H9 (cell line): ENCODE measurements at regions not wholly inside any gene's neighbourhood (a gene's known extent, or its start where the extent isn't known, plus 50 kb on each side); places are given as distances from the start of the nearest gene placed in this dataset.

ENCODE experiments used
- DNase-seq: peaks from one replicate; pipeline ENCODE4 v3.0.0-alpha.2; 2017
- H2AFZ ChIP-seq: one replicate; pipeline ENCODE4 v1.6.1; 2013; ENCODE audit warnings: mild to moderate bottlenecking, low read length, control low read depth, moderate library complexity
- H2AK5ac ChIP-seq: 2 replicates; pipeline ENCODE4 v1.6.1; 2013; ENCODE audit warnings: low read length, control low read depth, mixed read lengths; ENCODE audit not compliant: insufficient read length
- H2BK120ac ChIP-seq: one replicate; pipeline ENCODE4 v1.6.1; 2013; ENCODE audit warnings: low read depth, mild to moderate bottlenecking, low read length, control low read depth, inconsistent platforms; ENCODE audit not compliant: poor library complexity, severe bottlenecking
- H2BK12ac ChIP-seq: 2 replicates; pipeline ENCODE4 v1.6.1; 2013; ENCODE audit warnings: low read length, control low read depth, mixed read lengths, low read depth; ENCODE audit not compliant: insufficient read length
- H2BK15ac ChIP-seq: 2 replicates; pipeline ENCODE4 v1.6.1; 2013; ENCODE audit warnings: low read depth, low read length, control low read depth
- H2BK20ac ChIP-seq: one replicate; pipeline ENCODE4 v1.6.1; 2013; ENCODE audit warnings: low read depth, mild to moderate bottlenecking, low read length, control low read depth, inconsistent platforms; ENCODE audit not compliant: poor library complexity, severe bottlenecking
- H2BK5ac ChIP-seq: 2 replicates; pipeline ENCODE4 v1.6.1; 2013; ENCODE audit warnings: low read length, control low read depth, mixed read lengths; ENCODE audit not compliant: insufficient read length
- H3K14ac ChIP-seq: 2 replicates; pipeline ENCODE4 v1.6.1; 2013; ENCODE audit warnings: low read length, control low read depth; ENCODE audit not compliant: insufficient read depth
- H3K18ac ChIP-seq: 2 replicates; pipeline ENCODE4 v1.6.1; 2013; ENCODE audit warnings: low read depth, mild to moderate bottlenecking, mixed read lengths, low read length, control low read depth; ENCODE audit not compliant: insufficient read length
- H3K23ac ChIP-seq: 2 replicates; pipeline ENCODE4 v1.6.1; 2013; ENCODE audit warnings: low read length, control low read depth, mixed read lengths, low read depth; ENCODE audit not compliant: insufficient read length
- H3K23me2 ChIP-seq: 2 replicates; pipeline ENCODE4 v1.6.1; 2013; ENCODE audit warnings: low read depth, mild to moderate bottlenecking, mixed read lengths, low read length, control low read depth; ENCODE audit not compliant: insufficient read length, poor library complexity, severe bottlenecking
- H3K27ac ChIP-seq: 2 replicates; pipeline ENCODE4 v1.5.1; 2013; ENCODE audit warnings: low read length, control low read depth, mixed read lengths, low read depth; ENCODE audit not compliant: insufficient read length
- H3K27me3 ChIP-seq: 2 replicates; pipeline ENCODE4 v1.6.1; 2013; ENCODE audit warnings: low read length, control low read depth, inconsistent platforms; ENCODE audit not compliant: insufficient read depth
- H3K4ac ChIP-seq: 2 replicates; pipeline ENCODE4 v1.6.1; 2013; ENCODE audit warnings: low read depth, mild to moderate bottlenecking, control low read depth, inconsistent platforms, low read length, moderate library complexity
- H3K4me1 ChIP-seq: 2 replicates; pipeline ENCODE4 v1.6.1; 2013; ENCODE audit warnings: low read length, control low read depth, inconsistent platforms; ENCODE audit not compliant: insufficient read depth
- H3K4me2 ChIP-seq: 2 replicates; pipeline ENCODE4 v1.6.1; 2013; ENCODE audit warnings: low read length, control low read depth, mixed read lengths; ENCODE audit not compliant: insufficient read length, insufficient read depth
- H3K56ac ChIP-seq: 2 replicates; pipeline ENCODE4 v1.6.1; 2013; ENCODE audit warnings: low read depth, mild to moderate bottlenecking, mixed read lengths, low read length, control low read depth; ENCODE audit not compliant: insufficient read length
- H3K79me1 ChIP-seq: 2 replicates; pipeline ENCODE4 v1.6.1; 2013; ENCODE audit warnings: low read depth, mild to moderate bottlenecking, moderate library complexity, low read length, control low read depth, inconsistent platforms; ENCODE audit not compliant: insufficient read depth, poor library complexity, severe bottlenecking
- H3K79me2 ChIP-seq: 2 replicates; pipeline ENCODE4 v1.6.1; 2013; ENCODE audit warnings: low read length, control low read depth, inconsistent platforms; ENCODE audit not compliant: insufficient read depth
- H3K9ac ChIP-seq: 2 replicates; pipeline ENCODE4 v1.6.1; 2013; ENCODE audit warnings: low read length, control low read depth, mixed read lengths; ENCODE audit not compliant: insufficient read length; ENCODE audit errors: extremely low read depth
- H3K9me3 ChIP-seq: one replicate; pipeline ENCODE4 v1.6.1; 2013; ENCODE audit warnings: low read depth, low read length, inconsistent platforms; ENCODE audit not compliant: control insufficient read depth
- H3T11ph ChIP-seq: one replicate; pipeline ENCODE4 v1.6.1; 2013; ENCODE audit warnings: mild to moderate bottlenecking, low read length, control low read depth, inconsistent platforms
- H4K20me1 ChIP-seq: one replicate; pipeline ENCODE4 v1.6.1; 2013; ENCODE audit not compliant: control insufficient read depth, insufficient read length, insufficient read depth
- H4K5ac ChIP-seq: 2 replicates; pipeline ENCODE4 v1.6.1; 2013; ENCODE audit warnings: low read depth, mild to moderate bottlenecking, mixed read lengths, low read length, control low read depth; ENCODE audit not compliant: insufficient read length
- H4K8ac ChIP-seq: replicated peaks from 2 replicates; pipeline ENCODE4 v1.6.1; 2013; ENCODE audit warnings: low read length, control low read depth, mixed read lengths, low read depth; ENCODE audit not compliant: insufficient read length
- H4K91ac ChIP-seq: 2 replicates; pipeline ENCODE4 v1.6.1; 2013; ENCODE audit warnings: low read depth, mild to moderate bottlenecking, moderate library complexity, mixed read lengths, low read length, control low read depth; ENCODE audit not compliant: insufficient read length
- H3K27ac Mint-ChIP-seq, 3 experiments: 2 replicates in 2 of 3; 3 replicates in 1 of 3; pipeline ENCODE4 v1.8.0; 2020 to 2021; ENCODE audit warnings: mixed read lengths in 3 of 3, mild to moderate bottlenecking in 1 of 3, moderate library complexity in 1 of 3
- H3K27me3 Mint-ChIP-seq: 2 replicates; pipeline ENCODE4 v1.8.0; 2021; ENCODE audit warnings: low read depth, mild to moderate bottlenecking, moderate library complexity, mixed read lengths
- H3K36me3 Mint-ChIP-seq, 3 experiments: 2 replicates in 2 of 3; 3 replicates in 1 of 3; pipeline ENCODE4 v1.8.0; 2020 to 2021; ENCODE audit warnings: low read depth in 3 of 3, mixed read lengths in 3 of 3; ENCODE audit not compliant: insufficient read depth in 1 of 3
- H3K4me1 Mint-ChIP-seq, 2 experiments: 2 replicates each; pipeline ENCODE4 v1.8.0; 2020; ENCODE audit warnings: mixed read lengths in 2 of 2
- H3K4me3 Mint-ChIP-seq, 2 experiments: 2 replicates in 1 of 2; 3 replicates in 1 of 2; pipeline ENCODE4 v1.8.0; 2020 to 2021; ENCODE audit warnings: mild to moderate bottlenecking in 2 of 2, mixed read lengths in 2 of 2, moderate library complexity in 1 of 2
- H3K9me3 Mint-ChIP-seq, 2 experiments: 2 replicates in 1 of 2; 3 replicates in 1 of 2; pipeline ENCODE4 v1.8.0; 2020; ENCODE audit warnings: mild to moderate bottlenecking in 2 of 2, mixed read lengths in 2 of 2, moderate library complexity in 1 of 2
- CTCF ChIP-seq: fragments of 200-600 bp; sonication (generic); conservative IDR thresholded peaks from 3 replicates; pipeline ENCODE4 v1.8.0; 2021; ENCODE audit warnings: antibody characterized with exemption, mild to moderate bottlenecking
- WGBS: extraction: QIAGEN DNeasy Blood & Tissue Kit; methylation state at CpG from one replicate; pipeline ENCODE4 v1.1.7; 2013; ENCODE audit warnings: missing lambda C conversion rate, low lambda C conversion rate, mixed read lengths; ENCODE audit not compliant: insufficient read length; ENCODE audit errors: extremely low coverage; 5-methylcytosine and 5-hydroxymethylcytosine counted together

DNA sequence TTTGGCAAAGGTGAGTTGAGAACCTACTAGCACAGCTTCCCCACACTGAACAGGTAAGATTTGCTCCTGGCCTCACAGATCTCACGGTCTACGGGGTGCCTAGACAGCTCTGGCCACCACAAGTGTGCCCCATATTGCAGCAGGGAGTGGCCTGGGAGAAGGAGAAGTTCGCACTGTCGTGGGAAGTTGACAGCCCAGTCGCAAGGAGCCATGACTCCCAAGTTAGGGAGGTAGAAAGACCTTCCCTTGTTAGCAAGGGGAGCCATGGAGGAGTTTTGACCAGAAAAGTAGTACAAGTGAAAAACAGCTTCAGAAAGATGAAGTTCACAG lies 316.3 kb downstream of the BCL11B start:
- no peaks in the 10 kb centered on the region for H3K9me3 ChIP-seq
- H3K27me3 Mint-ChIP-seq: peaks cover 2% of the 10 kb centered on the region; the same call in 1 of the 2 replicates
- H3K18ac ChIP-seq: no peak overlapping the region
- no peaks in the 10 kb centered on the region for H3K9me3 Mint-ChIP-seq
- H2AK5ac ChIP-seq: no peak overlapping the region
- H3K9ac ChIP-seq: no peak overlapping the region
- H2BK20ac ChIP-seq: no peak overlapping the region
- no peak overlapping the region for H2BK120ac ChIP-seq
- H3K36me3 Mint-ChIP-seq: no peaks in the 10 kb centered on the region
- H2AFZ ChIP-seq: no peak overlapping the region
- H3K27ac Mint-ChIP-seq: no peak overlapping the region
- H2BK5ac ChIP-seq: no peak overlapping the region
- H3K27ac ChIP-seq: no peak overlapping the region
- no peak overlapping the region for H3K14ac ChIP-seq
- H3K4me2 ChIP-seq: no peak overlapping the region
- no CpG with 5 or more reads among the region's 5 CpGs for WGBS
- no peak overlapping the region for H2BK12ac ChIP-seq
- H4K5ac ChIP-seq: no peak overlapping the region
- H3K23ac ChIP-seq: no peak overlapping the region
- peak; percentile 10 for DNase-seq
- no peaks in the 10 kb centered on the region; the same call in 1 of the 2 replicates for H3K27me3 ChIP-seq
- H3K23me2 ChIP-seq: no peaks in the 10 kb centered on the region
- no peak overlapping the region; a peak in 1 of 5 replicates for H3K4me3 Mint-ChIP-seq
- H3K56ac ChIP-seq: no peak overlapping the region
- peaks cover 8 to 11% of the 10 kb centered on the region in 2 experiments for H3K4me1 Mint-ChIP-seq
- H3T11ph ChIP-seq: no peak overlapping the region
- H4K20me1 ChIP-seq: no peaks in the 10 kb centered on the region
- no peaks in the 10 kb centered on the region for H3K79me1 ChIP-seq
- H4K8ac ChIP-seq: no peak overlapping the region
- TF ChIP-seq CTCF: no peak
- H3K79me2 ChIP-seq: no peaks in the 10 kb centered on the region
- no peak overlapping the region for H2BK15ac ChIP-seq
- H3K4me1 ChIP-seq: no peaks in the 10 kb centered on the region
- no peak overlapping the region for H4K91ac ChIP-seq
- H3K4ac ChIP-seq: no peak overlapping the region
